ENCODE measurements at regions not wholly inside any gene's neighbourhood (a gene's known extent, or its start where the extent isn't known, plus 50 kb on each side); places are given as distances from the start of the nearest gene placed in this dataset.

GRCh38 chr5:107072440-107072839, 598.3 kb downstream of the EFNA5 start:
- no peak overlapping the region for H2AFZ ChIP-seq (ENCODE audit: control insufficient read depth, low read length)
- no peak overlapping the region for H3K4me3 ChIP-seq (ENCODE audit: control insufficient read depth in 2 of 3, extremely low read depth in 1 of 3, insufficient read depth in 2 of 3, low read depth in 1 of 3, low read length in 3 of 3)
- H3K9me3 ChIP-seq (ENCODE audit: control insufficient read depth, low read depth, low read length): no peaks in the 10 kb centered on the region
- no peaks in the 10 kb centered on the region for H3K27me3 ChIP-seq (ENCODE audit: control insufficient read depth, extremely low read depth, insufficient read depth, low read length)
- FAIRE-seq: no peak
- no peak for DNase-seq (ENCODE audit: low read depth, low spot score)
- H3K27ac ChIP-seq (ENCODE audit: control insufficient read depth, insufficient read depth, low read length): no peak overlapping the region
- H3K79me2 ChIP-seq (ENCODE audit: control insufficient read depth, insufficient read depth, low read length): no peaks in the 10 kb centered on the region
- dilution Hi-C loops (cut with MboI; ENCODE audit: extremely low pct_ligation_motif_present, low sequenced_read_pairs): no loop called here
- no peaks in the 10 kb centered on the region for H4K20me1 ChIP-seq (ENCODE audit: control insufficient read depth, extremely low read depth, insufficient read depth, low read length)
- H3K4me1 ChIP-seq (ENCODE audit: control insufficient read depth, extremely low read depth, insufficient read depth, low read length): no peaks in the 10 kb centered on the region
- no peaks in the 10 kb centered on the region for H3K36me3 ChIP-seq (ENCODE audit: control insufficient read depth in 2 of 2, extremely low read depth in 1 of 2, insufficient read depth in 2 of 2, low read length in 2 of 2)
- no peaks in the 10 kb centered on the region for H3K9me1 ChIP-seq (ENCODE audit: control insufficient read depth, extremely low read depth, insufficient read depth, low read length)
- H3K9ac ChIP-seq (ENCODE audit: control insufficient read depth, extremely low read depth, insufficient read depth, low read length): no peak overlapping the region
- H3K4me2 ChIP-seq (ENCODE audit: control insufficient read depth, extremely low read depth, insufficient read depth, low read depth, low read length): no peak overlapping the region
- TF ChIP-seq CTCF (optimal IDR thresholded peaks at IDR 0.05 in 1 of 3, IDR thresholded peaks at IDR 0.05 in 1 of 3, conservative IDR thresholded peaks at IDR 0.05 in 1 of 3; ENCODE audit: extremely low read depth in 1 of 3, insufficient read depth in 2 of 3, low read length in 3 of 3): no peak
- TF ChIP-seq EZH2 (IDR thresholded peaks at IDR 0.05; ENCODE audit: low read length): no peak

- Histone ChIP-seq H3K9ac (ENCODE audit: control insufficient read depth, extremely low read depth, insufficient read depth, low read length) (no peak overlapping the region), H3K36me3 (ENCODE audit: control insufficient read depth in 2 of 2, extremely low read depth in 1 of 2, insufficient read depth in 2 of 2, low read length in 2 of 2) (no peaks in the 10 kb centered on the region), H3K27ac (ENCODE audit: control insufficient read depth, insufficient read depth, low read length) (no peak overlapping the region), H3K4me1 (ENCODE audit: control insufficient read depth, extremely low read depth, insufficient read depth, low read length) (peaks cover 1% of the 10 kb centered on the region), H2AFZ (ENCODE audit: control insufficient read depth, low read length) (no peak overlapping the region), H3K79me2 (ENCODE audit: control insufficient read depth, insufficient read depth, low read length) (no peaks in the 10 kb centered on the region), H4K20me1 (ENCODE audit: control insufficient read depth, extremely low read depth, insufficient read depth, low read length) (no peaks in the 10 kb centered on the region), H3K4me2 (ENCODE audit: control insufficient read depth, extremely low read depth, insufficient read depth, low read depth, low read length) (no peak overlapping the region), H3K9me3 (ENCODE audit: control insufficient read depth, low read depth, low read length) (no peaks in the 10 kb centered on the region), H3K9me1 (ENCODE audit: control insufficient read depth, extremely low read depth, insufficient read depth, low read length) (no peaks in the 10 kb centered on the region), H3K27me3 (ENCODE audit: control insufficient read depth, extremely low read depth, insufficient read depth, low read length) (no peaks in the 10 kb centered on the region), H3K4me3 (ENCODE audit: control insufficient read depth in 2 of 3, extremely low read depth in 1 of 3, insufficient read depth in 2 of 3, low read depth in 1 of 3, low read length in 3 of 3) (no peak overlapping the region)
- dilution Hi-C loops (cut with MboI; ENCODE audit: extremely low pct_ligation_motif_present, low sequenced_read_pairs): no loop called here
- TF ChIP-seq EZH2 (IDR thresholded peaks at IDR 0.05; ENCODE audit: low read length) (no peak), CTCF (optimal IDR thresholded peaks at IDR 0.05 in 1 of 3, IDR thresholded peaks at IDR 0.05 in 1 of 3, conservative IDR thresholded peaks at IDR 0.05 in 1 of 3; ENCODE audit: extremely low read depth in 1 of 3, insufficient read depth in 2 of 3, low read length in 3 of 3) (no peak)
- DNase-seq (ENCODE audit: low read depth, low spot score) (no peak), FAIRE-seq (no peak)
Measured at GRCh38 chr5:107068782-107069181, 602.0 kb downstream of the EFNA5 start.
